GM21723 (cell line): ENCODE measurements at regions not wholly inside any gene's neighbourhood (a gene's known extent, or its start where the extent isn't known, plus 50 kb on each side); places are given as distances from the start of the nearest gene placed in this dataset.
"Not testable (repeated sequence)": the region's sequence is repeated elsewhere in the genome, so short reads cannot be mapped to it uniquely, and the experiment has no call there.

Experiments used
- ATAC-seq: cut with Tn5 transposase; IDR thresholded peaks from one replicate; pipeline ENCODE4 v1.9.1; 2021; ENCODE audit warnings: mild to moderate bottlenecking, moderate library complexity; ENCODE audit not compliant: unreplicated experiment

DNA sequence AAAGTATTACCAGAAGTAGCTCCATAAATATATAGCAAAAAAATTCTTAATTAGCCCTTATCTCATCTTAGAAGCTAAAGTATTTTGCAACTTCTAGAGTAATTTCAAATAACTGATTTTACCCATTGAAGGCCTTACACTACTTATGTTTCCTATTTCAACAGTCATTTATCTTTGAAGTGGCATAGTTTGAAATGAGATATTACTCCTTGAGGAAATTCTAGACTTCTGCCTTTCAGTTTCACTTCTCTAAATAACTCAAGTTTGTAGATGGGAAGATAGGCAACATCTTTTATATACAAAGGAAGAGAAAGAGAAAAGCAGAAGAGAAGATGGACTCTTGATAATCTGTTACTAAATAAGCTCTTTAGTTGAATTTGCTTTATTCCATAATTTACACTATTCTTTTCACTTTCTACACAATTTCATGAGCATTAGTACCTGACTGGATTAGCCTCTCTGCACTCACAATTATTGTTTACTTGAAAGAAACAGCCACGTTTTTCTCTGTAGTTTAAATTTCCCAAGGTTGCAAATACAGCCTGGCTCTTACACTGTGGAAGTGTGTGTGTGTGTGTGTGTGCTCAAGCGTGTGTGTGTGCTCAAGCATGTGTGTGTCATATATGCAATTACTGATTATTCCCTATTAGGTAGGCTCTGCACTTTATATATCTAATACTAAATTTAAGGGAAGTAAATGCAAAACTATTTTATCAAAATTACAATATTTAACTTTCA lies 60.6 kb upstream of the EMB start:
- ATAC-seq, result peak; percentile 98

DNA sequence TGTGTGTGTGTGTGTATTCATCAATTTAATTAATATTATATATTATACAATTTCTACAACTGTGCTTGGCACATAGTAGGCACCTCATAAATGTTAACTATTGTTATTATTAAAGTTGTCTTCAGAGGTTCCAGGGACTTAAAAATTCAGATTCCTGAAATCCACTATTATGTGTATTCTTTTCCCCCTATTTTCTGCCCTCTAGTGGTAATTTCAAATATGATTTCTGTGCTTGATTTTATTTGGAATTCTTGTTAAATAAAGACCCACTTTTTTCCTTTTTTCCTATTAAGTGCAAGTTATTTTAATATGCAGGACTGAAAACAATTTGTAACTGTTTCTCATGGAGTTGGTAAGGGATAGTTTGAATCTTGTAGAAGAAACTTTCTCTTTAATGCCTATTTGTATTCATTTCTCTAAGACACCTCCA lies 72.0 kb upstream of the EMB start:
- ATAC-seq, result not testable (repeated sequence)

DNA sequence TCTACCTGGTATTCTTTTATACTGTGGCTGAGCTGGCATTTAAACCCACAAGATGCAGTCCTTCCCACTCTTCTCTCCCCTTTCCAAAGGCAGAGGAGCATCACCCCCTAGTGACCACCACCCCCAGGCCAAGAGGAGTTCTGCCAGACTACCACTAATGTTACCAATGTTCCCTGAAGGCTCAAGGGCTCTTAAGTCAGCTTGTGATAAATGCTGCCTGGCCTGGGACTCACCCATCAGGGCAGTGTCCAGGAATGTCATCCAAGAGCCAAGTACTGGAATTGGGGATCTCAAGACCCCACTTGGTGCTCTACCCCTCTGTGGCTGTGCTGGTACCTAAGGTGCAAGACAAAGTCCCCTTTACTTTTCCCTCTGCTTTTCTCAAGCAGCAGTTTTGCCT lies 80.0 kb upstream of the EMB start:
- not testable (repeated sequence) for ATAC-seq

DNA sequence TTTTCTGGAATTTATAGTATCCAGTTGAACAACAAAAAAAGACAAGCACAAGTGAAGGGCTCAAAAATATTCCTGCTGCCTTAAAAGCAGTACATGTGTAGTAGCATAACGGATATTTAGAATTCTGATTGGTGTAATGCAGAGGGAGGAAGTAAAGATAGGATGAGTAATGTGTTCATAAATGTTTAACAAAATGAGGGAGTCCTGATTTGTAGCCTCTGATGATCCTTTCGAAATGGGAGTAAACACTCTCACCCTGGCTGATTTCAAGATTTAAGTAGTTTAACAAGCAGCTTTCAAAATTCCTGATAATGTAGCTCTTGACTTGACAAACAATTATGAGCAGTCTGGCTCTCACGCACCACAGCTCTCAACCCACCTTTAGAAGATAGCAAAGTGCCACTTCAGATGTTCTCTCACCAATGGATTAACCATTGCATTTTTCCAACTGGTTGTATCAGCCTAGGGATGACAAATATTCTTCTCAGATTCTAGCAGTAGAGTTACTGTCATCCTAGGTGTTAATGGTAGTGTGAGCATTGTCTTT lies 86.5 kb upstream of the EMB start:
- not testable (repeated sequence) for ATAC-seq

DNA sequence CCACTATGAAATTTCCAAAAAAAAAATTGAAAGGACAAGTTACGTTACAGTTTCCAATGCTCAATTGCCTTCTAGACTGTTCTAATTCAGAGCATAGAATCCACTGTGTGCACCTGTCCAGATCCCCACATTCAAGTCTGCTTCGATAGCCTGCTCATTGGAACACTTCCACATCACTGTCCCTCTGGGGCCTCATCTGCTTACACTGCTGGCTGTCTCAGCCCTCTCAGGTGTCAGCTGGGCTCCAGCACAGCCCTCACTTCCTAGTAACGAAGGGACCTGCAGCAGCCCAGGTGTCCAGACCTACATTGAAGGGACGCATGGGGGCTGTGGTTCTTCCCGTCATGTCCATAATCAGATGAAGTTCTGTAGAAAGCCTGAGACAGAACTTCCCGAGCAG lies 94.3 kb upstream of the EMB start:
- no peak for ATAC-seq

DNA sequence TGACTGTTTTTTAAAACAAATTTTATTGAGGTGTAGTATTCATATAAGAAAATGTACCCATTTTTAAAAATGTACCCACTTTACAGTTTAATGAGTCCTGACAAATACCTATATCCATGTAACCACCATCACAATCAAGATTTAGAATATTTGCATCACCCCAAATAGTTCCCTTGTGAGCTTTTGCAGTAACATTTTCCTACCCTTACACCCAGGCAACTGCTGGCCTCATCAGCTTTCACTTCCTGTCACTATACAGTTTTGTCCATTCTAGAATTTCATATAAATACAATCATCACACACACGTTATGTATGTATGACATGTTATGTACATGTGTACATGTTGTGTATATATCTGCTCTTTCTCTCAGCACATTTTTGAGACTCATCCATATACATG lies 96.4 kb upstream of the EMB start:
- ATAC-seq, result peak; percentile 52

DNA sequence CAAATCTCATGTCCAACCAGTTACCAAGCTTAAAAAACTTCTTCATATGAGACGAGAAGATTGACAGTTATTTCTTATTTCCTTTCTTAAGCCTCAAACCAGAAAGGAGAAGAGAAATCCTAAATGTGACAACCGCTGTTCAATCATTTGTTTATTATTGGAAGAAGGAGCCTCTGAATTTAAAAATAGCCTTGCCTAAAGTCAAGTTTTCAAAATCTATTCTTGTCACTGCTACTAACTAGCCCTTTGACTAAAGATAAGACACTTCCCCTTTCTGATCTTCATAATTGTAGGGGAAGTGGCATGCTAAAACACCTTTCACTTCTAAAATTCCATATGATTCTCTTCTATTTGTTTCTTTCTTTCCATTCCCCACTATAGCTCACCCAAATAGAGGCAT lies 106.2 kb upstream of the EMB start:
- peak; percentile 93 for ATAC-seq

DNA sequence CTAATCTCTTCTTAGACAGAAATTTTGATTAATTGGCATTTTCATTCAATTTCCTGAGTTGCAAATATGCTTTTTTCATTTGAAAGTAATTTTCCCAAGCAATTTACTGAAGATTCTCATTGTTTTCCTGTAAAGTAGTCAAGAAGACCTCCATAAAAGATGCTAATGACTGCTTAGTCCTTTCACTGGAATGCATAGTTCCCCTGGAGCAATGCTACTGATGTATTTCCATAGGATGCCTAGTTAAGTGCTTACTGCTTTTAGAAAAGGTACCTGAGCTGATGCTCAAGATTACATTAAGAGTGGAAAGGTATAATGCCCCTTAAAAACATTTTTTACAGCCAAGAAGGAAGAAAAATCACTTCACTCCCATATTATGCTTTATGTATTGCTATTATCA lies 109.2 kb upstream of the EMB start:
- no peak for ATAC-seq

DNA sequence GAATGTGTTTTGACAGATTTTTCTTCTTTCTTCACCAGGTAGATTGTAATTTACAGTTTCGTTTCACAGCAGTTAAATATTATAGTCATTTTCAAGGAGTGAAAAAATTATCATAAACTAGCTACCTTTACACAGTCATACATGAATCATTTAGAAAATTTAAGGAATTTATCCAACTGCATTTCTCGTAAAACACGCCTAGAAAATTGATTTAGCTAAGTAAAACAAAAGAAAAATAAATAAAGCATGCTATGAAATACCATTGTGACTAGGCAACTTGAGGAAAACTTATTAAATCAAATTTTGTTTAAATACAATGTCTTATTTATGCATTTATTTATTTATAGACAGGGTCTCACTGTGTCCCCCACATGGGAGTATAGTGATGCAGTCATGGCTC lies 109.9 kb upstream of the EMB start:
- ATAC-seq, result no peak

DNA sequence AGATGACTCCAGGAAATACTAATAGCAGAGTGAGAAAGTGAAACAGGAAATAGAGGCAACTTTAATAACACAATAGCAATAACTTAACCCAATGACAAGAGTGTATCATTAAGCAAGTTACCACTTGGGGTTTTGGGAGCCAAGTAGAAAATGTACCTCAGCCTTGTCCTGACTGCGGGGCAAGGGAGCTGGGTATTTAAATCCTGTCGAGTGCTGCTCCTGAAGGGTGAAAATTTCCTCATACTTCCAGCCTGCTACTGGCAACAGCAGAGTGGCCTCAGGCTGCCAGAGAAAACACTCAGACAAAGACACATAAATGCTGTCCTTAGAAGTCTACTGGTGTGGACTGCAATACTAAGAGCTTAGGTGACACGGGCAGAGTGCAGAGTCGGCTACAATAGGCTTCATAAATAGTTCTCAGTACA lies 112.5 kb upstream of the EMB start:
- no peak for ATAC-seq

DNA sequence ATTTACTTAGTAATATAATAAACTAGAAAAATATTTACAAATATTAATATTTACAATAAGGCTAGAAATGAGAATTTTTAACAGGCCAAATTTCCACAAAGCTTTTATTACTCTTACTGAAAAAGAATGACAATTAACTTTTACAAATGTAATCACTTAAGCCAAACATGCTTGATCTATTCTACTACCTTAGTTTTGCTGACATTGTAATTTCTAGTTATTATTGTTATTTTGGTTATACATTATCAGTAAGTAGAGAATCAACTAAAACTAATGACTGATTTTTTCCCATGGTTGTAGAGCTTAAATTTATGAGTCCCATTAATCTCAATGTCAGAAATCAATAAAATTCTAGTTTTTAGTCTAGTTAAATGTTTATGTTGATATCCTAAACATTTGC lies 107.8 kb upstream of the PARP8 start:
- not testable (repeated sequence) for ATAC-seq

DNA sequence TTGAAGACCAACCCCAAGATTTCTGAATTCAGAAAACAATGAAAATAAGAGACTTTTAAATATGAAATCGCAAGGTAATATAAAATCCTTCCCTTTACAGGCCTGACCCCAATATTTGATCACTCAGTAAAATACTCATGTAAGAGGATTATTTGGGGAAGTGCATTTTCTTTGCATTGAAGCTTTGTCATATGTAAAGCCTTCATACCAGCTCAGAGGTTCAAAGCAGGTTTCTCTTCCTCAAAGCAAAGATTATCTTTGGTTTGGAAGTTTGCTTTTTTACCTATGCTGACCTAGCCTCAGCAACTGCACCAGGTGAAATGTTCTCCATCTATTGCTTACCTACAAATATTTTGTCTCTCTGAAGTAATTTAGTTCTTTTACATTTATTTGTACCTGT lies 106.5 kb upstream of the PARP8 start:
- ATAC-seq, result no peak

DNA sequence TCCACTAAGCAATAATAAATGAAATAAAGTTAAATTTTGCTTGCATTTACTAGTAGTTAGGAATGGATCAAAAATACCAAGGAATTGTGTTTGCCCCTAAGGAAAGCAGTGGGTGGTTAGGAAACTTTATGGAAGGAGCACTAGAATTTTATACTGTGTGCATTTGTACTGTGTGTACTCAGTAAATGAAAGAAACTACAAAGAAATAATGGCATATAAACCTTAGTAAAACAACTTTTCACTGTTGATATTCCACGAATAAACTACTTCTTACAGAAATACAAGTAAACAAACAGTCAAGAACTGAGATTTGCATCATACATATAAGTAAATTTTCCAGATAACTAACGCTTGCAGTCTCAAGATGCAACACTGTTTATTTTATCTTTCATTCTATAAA lies 103.7 kb upstream of the PARP8 start:
- ATAC-seq, result no peak

DNA sequence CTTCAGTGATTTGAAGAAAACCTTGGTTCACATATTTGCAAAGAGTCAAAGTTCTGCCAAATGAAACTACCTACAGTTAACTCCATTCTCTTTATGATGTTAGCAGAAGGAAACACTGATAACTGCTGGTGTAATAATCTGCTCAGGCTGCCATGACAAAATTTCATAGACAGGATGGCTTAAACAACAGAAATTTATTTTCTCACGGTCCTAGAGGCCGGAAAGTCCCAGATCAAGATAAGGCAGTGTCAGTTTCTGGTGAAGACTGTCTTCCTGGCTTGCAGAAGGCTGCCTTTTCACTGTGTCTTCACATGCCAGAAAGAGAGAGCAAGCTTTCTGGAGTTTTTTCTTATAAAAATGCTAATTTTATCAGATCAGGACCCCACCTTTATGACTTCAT lies 102.4 kb upstream of the PARP8 start:
- peak; percentile 83 for ATAC-seq

DNA sequence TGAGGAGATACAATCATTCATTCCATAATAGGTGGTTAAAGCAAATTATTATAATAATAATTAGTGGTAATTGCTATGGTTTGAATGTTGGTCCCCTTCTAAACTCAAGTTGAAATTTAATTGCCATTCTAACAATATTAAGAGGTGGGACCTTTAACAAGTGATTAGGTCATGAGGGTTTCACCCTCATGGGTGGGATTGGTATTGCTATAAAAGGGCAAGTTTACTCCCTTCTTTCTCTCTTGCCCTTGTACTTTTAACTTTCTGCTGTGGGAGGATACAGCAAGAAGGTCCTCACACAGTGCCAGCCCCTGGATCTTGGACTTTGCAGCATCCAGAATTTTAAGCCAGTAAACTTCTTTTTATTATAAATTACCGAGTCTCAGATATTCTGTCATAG lies 101.9 kb upstream of the PARP8 start:
- ATAC-seq, result no peak

DNA sequence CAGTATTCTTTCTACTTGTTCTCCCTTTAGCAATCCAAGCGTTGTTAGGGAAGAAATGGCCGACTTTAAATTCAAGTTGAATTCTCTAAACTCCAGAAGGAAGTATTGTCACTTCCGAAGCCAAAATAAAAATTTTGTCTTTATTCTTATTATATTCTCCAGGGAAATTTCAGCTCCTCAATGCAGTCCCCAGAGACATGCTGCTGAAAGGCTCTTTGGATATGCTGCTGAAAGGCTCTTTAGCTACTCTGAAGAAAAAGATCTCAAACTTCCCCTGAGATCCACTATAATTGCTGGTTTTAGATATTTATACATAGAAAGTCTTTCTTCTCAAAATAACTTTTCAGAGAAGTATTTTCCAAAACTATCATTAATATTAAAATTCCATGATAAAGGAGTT lies 92.3 kb upstream of the PARP8 start:
- ATAC-seq, result no peak

DNA sequence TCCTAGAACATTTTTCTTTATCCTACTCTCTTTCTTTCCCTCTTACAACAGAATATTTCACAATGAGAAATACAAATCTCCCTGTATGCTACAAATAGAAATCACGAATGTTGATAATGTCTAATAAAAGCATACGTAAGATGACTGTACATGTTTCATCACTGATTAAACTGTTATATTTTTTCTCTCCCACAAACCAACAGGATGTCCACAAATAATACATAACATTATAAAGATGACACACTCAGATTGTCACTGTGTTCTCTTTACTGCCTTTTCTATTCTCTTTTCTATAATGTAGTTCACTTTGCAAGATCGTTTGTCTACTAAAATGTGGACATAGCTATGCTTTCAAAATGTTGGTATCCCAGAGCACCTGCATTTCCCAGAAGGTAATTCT lies 90.7 kb upstream of the PARP8 start:
- no peak for ATAC-seq

DNA sequence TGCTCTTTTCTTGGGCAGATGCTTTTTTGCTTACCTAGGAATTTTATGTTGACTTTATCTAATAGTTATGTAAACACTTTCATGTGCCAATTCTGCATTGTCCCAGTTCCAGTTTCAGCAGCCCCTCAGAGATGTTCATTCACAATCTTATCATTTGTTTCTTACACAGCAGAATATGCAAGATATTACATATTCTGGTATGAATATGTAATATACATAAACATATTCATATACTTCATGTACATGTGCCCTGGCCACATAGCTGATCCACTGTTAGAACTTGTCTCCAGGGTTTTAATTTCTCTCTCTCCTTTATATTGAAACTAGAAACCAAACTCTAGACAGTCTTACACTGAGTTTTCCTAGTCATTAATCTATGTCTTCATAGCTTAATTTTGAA lies 90.2 kb upstream of the PARP8 start:
- no peak for ATAC-seq

DNA sequence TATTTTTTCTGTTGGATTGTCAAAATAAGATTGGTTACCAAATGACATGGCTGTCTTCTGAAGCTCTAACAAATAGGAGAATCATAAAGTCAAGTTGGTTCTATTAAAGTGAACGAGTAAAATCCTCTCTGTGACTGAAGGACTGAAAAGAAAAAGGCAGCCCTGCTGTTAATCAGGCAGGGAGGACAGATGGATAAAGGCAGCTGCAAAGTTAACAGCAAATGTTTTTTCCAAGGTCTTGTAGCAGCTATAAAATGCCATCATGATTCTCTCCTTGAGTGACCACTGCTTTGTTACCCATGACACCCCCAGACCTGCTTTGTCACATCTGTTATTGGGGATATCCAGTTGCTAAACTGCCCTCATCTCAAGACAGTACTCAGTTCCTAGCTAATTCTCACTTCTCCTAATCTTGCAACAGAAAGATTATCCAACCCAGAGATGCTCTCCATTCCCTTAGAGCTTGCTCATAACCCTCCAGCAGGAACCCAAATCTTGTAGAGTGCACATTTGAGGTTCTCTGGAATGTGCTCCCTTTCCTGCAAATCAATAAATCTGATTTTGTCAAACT lies 89.7 kb upstream of the PARP8 start:
- ATAC-seq, result no peak

DNA sequence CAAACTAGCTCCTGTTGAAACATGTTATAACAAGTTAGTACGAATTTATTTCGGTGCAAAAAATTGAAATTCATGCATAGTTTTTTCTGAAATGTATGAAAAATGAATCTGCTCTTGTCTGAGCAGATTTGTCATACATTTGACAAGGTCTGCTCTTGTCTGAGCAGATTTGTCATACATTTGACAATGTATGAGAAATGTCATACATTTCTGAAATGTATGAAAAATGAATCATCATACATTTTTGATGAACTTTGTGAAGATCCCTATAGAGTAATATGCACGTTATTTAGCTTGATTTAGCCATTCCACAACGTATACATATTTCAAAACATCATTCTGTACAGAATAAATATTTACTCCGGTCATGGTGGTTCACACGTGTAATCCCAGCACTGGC lies 85.9 kb upstream of the PARP8 start:
- ATAC-seq, result no peak

DNA sequence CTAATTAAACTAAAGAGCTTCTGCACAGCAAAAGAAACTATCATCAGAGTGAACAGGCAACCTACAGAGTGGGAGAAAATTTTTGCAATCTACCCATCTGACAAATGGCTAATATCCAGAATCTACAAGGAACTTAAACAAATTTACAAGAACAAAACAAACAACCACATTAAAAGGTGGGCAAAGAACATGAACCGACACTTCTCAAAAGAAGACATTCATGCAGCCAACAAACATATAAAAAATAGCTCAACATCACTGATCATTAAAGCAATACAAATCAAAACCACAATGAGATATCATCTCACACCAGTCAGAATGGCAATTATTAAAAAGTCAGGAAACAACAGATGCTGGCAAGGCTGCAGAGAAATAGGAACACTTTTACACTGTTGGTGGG lies 84.6 kb upstream of the PARP8 start:
- not testable (repeated sequence) for ATAC-seq

DNA sequence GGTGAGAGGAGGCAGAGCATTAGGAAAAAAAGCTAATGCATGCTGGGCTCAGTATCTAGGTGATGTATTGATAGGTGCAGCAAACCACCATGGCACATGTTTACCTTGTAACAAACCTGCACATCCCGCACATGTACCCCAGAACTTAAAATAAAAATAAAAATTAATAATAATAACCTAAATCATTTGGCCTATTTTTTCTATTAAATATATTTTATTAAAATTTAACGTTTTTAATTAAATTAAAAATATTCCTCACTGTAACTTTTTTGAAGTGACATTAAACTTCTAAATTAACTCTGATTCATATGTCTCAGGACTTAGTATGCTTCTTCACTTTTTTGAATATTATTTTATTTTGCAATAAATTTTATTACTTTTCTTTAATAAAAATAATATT lies 83.7 kb upstream of the PARP8 start:
- ATAC-seq, result no peak

DNA sequence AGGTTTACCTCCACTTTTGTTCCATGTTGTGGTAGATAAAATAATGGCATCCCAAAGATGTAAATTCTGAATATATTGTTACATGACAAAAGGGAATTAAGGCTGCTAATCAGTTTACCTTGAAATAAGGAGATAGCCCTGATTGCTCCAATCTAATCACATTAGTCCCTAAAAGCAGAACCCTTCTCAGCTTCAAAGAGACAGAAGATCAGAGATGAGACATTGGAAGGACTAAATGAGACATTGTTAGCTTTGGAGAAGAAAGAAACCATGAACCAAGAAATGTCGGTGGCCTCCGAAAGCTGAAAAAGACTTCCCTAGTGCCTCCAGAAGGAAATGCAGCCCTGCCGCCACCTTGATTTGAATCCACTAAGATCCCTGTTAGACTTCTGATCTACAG lies 82.8 kb upstream of the PARP8 start:
- no peak for ATAC-seq
